C1 segment of cervical spinal cord (tissue), 14 donors: ENCODE measurements at regions not wholly inside any gene's neighbourhood (a gene's known extent, or its start where the extent isn't known, plus 50 kb on each side); places are given as distances from the start of the nearest gene placed in this dataset.
A peak's percentile ranks its signal among the peaks of the same experiment; 100 is the strongest.

Experiments used
- DNase-seq, 14 donors: peaks; one replicate each; lab custom pipeline; 2025; lab: John Stamatoyannopoulos, UW

- no peak for DNase-seq
Measured at GRCh38 chr22:48868554-48868953, 959.1 kb downstream of the BRD1 start.

- no peak for DNase-seq
Measured at GRCh38 chr22:48867891-48868290, 959.8 kb downstream of the BRD1 start.

DNA sequence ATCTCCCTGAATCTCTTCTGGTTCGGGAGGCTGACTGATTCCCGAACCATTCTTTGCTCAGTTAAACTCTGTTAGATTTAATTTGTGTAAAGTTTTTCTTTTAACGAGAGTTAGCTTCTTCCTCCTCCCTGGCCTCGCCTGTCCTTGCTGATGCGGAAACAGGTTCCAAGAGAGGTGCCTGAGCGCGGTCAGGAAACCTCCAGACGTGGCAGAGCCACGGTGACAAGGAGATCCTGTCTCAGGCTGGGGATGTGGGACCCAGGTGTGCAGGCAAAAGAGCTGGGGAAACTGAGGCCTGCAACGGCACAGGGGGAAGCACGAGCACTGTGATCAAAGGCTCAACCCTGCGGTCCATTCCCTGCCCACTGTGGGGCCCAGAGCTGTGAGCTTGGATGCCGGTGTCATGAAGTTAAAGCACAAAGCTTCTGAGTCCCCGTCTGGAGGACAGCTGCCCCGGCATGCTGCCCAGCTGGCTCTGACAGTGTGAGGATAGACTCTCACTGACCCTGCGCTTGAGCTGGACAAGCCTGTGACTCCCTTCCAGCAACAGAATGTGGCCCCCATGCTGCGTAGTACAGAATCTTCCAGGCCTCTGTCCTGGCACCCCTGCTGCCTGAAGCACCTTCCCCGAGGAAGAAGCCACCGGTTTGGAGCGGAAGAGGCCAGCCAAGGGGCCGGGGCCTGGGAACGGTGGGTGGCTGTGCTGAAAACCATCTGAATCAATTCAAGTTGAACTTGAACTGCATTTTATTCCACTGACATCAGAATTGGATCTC, 960.6 kb downstream of the BRD1 start:
- DNase-seq = no peak

DNA sequence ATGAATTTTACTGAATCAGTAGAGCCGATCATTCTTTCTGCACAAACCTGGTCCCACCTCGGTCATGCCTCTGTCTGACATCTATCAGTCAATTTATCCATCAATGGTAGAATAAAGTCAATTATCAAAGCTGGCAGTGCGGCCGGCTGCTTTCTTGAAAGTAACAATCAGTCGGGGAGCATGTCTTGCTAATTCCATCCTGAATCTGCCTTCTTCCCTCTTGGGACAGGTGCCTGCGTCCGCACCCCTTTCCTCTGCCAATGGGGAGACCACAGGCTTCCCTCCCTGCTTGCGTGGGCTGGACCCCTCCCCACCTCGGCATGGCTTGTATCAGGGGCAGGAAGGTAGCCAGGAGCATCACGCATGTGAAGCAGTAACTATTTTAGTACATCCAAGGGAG, 962.9 kb downstream of the BRD1 start:
- DNase-seq = no peak

DNA sequence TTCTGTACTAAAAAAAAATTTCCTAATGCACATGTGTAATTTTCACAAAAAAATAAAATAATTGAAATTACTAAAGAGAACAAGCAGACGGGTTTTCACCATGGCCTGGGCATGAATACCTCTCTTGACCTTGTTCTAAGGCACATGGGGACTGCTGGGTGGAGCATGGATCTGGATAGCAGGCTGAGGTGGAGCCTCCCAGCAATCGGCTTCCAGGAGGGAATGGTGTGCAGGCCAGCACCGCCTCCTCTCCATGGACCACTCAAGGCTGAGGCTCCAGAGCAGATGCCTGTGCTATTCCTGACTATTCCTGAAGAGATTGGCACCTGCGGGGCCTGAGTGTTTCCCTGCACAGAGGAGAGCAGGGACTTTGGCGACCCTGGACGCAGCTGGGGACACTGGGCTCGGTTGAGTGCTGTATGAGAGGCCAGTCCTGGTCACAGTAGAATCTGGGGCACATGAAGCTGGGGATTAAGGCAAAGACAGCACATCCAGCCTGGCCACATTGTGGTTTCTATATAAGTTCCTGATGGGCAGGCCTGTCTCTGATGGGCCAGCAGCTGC, 963.6 kb downstream of the BRD1 start:
- DNase-seq = no peak

DNA sequence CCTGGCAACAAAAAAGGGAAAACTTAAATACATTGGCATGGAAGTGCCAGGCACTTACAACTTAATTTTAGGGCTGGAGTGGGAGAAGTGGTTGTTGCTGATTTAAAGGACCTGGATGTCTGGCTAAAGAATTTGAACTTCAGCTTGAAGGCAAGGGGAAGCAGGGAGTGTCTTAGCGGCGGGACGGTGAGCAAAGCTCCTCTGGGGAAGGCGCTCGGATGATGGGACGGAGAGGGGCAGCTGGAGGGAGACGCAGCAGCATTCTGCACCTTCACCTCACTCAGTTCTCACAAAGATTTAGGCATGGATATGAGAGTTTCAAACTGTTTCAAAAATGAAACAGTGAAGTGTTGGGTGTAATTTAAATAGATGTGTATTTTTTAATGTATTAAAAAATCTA, 967.1 kb downstream of the BRD1 start:
- DNase-seq = no peak

- no peak for DNase-seq
Measured at GRCh38 chr22:48858856-48859255, 968.8 kb downstream of the BRD1 start.

GRCh38 chr22:48858121-48858520, 969.6 kb downstream of the BRD1 start:
- no peak for DNase-seq

GRCh38 chr22:48857202-48857805, 970.4 kb downstream of the BRD1 start:
- no peak for DNase-seq

GRCh38 chr22:48856308-48856615, 971.4 kb downstream of the BRD1 start:
- no peak for DNase-seq

GRCh38 chr22:48855593-48856307, 971.9 kb downstream of the BRD1 start:
- DNase-seq = no peak

DNA sequence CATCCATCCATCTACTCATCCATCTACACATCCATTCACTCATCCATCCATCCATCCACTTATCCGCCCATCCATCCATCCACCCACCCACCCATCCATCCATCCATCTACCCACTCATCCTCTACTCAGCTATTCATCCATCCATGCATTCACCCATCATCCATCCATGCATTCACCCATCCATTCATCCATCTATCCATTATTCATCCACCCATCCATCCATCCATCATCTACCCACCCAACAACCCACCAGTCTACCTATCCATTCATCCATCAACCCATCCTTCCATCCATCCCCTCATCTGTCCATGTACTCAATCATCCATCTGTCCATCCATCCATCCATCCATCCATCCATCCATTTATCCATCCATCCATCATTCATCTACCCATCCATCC, 972.7 kb downstream of the BRD1 start:
- no peak for DNase-seq

DNA sequence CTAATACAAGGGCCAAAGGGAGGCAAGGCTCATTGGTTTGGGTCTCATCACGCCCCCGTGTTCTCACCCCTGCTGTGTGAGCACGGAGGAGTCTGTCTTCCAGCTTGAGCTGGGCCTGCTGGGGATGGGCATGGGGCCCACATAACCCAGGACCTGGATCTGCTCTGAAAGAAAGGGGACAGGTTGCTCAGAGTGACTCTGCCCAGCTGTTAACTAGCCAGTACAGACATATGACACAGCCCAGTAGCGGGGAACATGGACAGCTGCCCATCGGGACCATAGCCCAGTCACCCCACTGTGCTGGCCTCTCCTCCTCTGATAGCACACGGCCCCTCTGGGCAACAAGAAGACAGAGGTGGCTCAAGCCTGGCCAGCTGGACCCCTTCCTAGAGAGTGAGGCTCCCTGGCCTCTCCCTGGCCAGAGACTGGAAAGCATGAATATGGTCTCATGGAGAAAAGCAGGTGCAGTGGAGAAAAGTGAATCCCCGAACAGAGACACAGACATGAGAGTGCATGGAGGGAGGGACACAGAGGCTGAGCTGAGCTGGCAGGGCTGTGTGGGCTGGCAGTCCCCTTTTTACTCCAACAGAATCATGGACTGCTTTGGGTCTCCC, 973.9 kb downstream of the BRD1 start:
- DNase-seq = peak in 1 of 14 donors; percentile 22

DNA sequence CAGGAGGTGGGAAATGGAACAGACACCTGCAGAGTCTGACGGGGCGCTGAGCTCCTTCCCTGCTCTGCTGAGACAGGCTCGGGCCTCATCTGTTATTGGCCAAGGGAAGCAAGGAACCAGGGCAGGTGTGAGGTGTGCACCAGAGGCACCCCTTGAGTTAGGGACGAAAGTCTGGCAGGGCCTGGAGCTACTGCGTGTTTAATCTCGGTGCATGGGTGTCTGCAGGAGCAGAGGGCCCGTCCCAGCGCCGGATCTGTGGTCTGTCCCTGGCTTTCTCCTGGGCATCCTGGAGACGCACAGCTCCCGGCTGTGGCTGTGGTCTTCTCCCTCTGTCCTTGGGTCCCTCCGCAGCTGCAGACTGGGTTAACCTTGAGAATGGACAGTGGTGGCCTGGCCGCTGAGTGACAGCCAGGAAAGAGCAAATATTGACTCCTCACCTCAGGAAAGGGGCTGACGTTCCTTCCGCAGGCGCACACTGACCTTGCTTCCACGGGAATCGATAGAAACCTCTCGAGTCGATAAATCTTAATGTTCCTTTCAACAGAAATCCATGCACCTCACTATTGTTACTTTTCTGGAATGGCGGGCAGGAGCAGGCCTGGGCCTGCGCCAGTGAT, 975.6 kb downstream of the BRD1 start:
- no peak for DNase-seq

DNA sequence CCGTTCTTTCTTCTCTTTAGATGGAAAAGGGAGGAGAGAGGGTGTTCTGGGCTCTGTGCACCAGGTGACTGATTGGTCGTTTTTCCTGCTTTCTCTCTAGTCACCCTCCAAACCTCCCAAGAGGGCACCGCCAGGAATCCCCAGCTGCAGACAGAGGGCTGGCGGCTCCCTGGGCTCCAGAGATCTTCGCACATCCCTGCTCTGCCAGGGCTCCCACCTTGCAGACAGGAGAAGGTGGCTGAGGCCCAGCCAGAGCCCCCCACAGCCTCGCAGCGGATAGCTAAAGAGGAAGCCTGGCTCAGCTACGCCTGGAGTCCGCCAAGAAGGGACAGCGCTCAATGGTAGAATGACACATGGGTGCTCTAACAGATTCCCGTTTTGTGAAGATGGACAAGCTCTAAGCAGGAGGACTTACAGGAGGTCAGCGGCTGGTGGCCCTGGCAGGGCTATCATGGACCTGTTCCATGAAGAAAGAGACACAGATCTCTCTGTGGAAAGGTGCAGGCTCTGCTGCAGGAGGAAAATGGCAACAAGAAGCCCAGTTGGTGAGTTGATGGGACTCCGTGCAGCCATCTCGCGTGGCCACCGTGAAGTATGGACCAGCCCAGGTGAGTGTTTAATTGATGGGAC, 976.9 kb downstream of the BRD1 start:
- DNase-seq = no peak

DNA sequence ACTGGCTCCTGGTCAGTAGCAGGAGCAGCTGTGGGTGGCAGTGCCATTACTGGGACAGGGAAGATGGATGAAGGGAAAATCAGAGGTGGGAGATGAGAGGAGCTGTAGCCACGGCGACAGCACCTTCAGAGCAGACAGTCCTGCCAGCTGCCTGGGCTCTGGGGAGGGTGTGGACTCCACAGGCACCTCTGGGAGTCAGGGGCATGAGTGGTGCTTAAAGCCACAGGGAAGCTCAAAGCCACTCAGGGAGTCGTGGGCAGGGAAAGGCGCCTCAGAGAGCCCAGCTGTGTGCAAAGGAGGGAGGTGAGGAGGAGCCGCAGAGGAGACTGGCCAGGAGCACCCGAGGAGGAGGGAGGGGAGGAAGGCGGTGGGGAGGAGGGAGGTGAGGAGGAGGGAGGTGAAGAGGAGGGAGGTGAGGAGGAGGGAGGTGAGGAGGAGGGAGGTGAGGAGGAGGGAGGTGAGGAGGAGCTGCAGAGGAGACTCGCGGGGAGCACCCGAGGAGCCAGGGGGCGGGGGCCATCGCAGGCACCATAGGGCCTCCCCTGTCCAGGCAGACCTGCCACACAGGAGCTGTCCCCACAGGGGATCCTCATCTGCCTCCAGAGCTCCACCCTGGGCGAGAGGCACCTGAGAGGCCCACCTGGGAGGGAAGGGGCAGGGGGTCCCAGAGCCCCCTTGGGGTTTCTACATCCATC, 977.6 kb downstream of the BRD1 start:
- no peak for DNase-seq

GRCh38 chr22:48849219-48849912, 978.3 kb downstream of the BRD1 start:
- no peak for DNase-seq

DNA sequence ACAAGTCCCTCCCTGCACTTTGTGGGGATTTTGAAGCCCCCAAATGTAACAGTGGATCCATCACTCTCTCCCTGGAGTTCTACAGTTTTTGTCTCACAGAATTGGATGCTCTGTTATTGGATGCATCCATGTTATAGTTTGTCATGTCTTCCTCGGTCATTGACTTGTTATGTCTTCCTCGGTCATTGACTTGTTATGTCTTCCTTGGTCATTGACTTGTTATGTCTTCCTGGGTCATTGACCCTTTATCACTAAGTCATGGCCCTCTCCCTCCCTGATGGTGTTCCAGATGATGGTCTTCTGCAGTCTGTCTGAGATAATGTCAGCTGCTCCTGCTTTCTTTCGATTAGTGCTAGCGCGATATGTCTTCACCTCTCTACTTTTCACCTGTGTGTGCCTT, 981.5 kb downstream of the BRD1 start:
- no peak for DNase-seq

- no peak for DNase-seq
Measured at GRCh38 chr22:48845356-48845936, 982.2 kb downstream of the BRD1 start.
